ENCODE measurements at regions not wholly inside any gene's neighbourhood (a gene's known extent, or its start where the extent isn't known, plus 50 kb on each side); places are given as distances from the start of the nearest gene placed in this dataset.

- TF ChIP-seq CTCF (IDR thresholded peaks at IDR 0.05; ENCODE audit: low read length), result no peak
- no peak for TF ChIP-seq EZH2phosphoT487 (IDR thresholded peaks at IDR 0.05; ENCODE audit: low read length)
These were observed 197.3 kb upstream of the ZNF618 start for GRCh38 chr9:113678859-113679256.

Data from MM.1S (cell line).